Trophoblast cell (in vitro differentiated cells and primary cell): ENCODE measurements at regions not wholly inside any gene's neighbourhood (a gene's known extent, or its start where the extent isn't known, plus 50 kb on each side); places are given as distances from the start of the nearest gene placed in this dataset.

Experiments used
- DNase-seq, 2 donors: peaks; one replicate each; pipeline ENCODE4 v3.0.0-alpha.2; 2016
- H2AFZ ChIP-seq: 2 replicates; pipeline ENCODE4 v1.6.1; 2013; ENCODE audit warnings: low read length, moderate library complexity, mild to moderate bottlenecking; ENCODE audit not compliant: insufficient read depth, poor library complexity
- H2AK5ac ChIP-seq: 2 replicates; pipeline ENCODE4 v1.6.1; 2013; ENCODE audit warnings: mild to moderate bottlenecking, low read length
- H2BK120ac ChIP-seq: 2 replicates; pipeline ENCODE4 v1.6.1; 2013; ENCODE audit warnings: low read length, mild to moderate bottlenecking, moderate library complexity; ENCODE audit not compliant: insufficient read depth, poor library complexity
- H2BK12ac ChIP-seq: 2 replicates; pipeline ENCODE4 v1.6.1; 2013; ENCODE audit warnings: mild to moderate bottlenecking, low read length, moderate library complexity
- H2BK5ac ChIP-seq: 2 replicates; pipeline ENCODE4 v1.6.1; 2013; ENCODE audit warnings: low read length, low read depth, moderate library complexity, mild to moderate bottlenecking; ENCODE audit not compliant: poor library complexity
- H3K14ac ChIP-seq: 2 replicates; pipeline ENCODE4 v1.6.1; 2013; ENCODE audit warnings: mild to moderate bottlenecking, low read length
- H3K18ac ChIP-seq: 2 replicates; pipeline ENCODE4 v1.6.1; 2013; ENCODE audit warnings: mild to moderate bottlenecking, low read length
- H3K23ac ChIP-seq: 2 replicates; pipeline ENCODE4 v1.6.1; 2013; ENCODE audit warnings: low read length
- H3K27ac ChIP-seq: 2 replicates; pipeline ENCODE4 v1.5.1; 2013; ENCODE audit warnings: low read depth, mild to moderate bottlenecking, inconsistent platforms, low read length, moderate library complexity
- H3K27me3 ChIP-seq: 2 replicates; pipeline ENCODE4 v1.6.1; 2013; ENCODE audit warnings: inconsistent platforms, mild to moderate bottlenecking, low read length, moderate library complexity; ENCODE audit not compliant: insufficient read depth
- H3K36me3 ChIP-seq, 2 experiments: 1 replicate in 1 of 2; 2 replicates in 1 of 2; pipeline ENCODE4 v1.6.1; 2013; ENCODE audit warnings: low read length in 2 of 2, mild to moderate bottlenecking in 2 of 2, moderate library complexity in 1 of 2; ENCODE audit not compliant: insufficient read depth in 2 of 2, control insufficient read depth in 1 of 2
- H3K4ac ChIP-seq: 2 replicates; pipeline ENCODE4 v1.6.1; 2013; ENCODE audit warnings: low read depth, mild to moderate bottlenecking, low read length, moderate library complexity
- H3K4me1 ChIP-seq, 2 experiments: 1 replicate in 1 of 2; 2 replicates in 1 of 2; pipeline ENCODE4 v1.6.1; 2013; ENCODE audit warnings: low read length in 2 of 2, mild to moderate bottlenecking in 2 of 2, moderate library complexity in 1 of 2; ENCODE audit not compliant: insufficient read depth in 2 of 2, control insufficient read depth in 1 of 2
- H3K4me2 ChIP-seq: 2 replicates; pipeline ENCODE4 v1.6.1; 2013; ENCODE audit warnings: inconsistent platforms, mild to moderate bottlenecking, low read length, moderate library complexity
- H3K4me3 ChIP-seq: 2 replicates; pipeline ENCODE4 v1.5.1; 2013; ENCODE audit warnings: mild to moderate bottlenecking, low read depth, low read length, inconsistent platforms
- H3K79me1 ChIP-seq: one replicate; pipeline ENCODE4 v1.6.1; 2013; ENCODE audit warnings: low read length
- H3K79me2 ChIP-seq: 2 replicates; pipeline ENCODE4 v1.6.1; 2013; ENCODE audit warnings: low read length, mild to moderate bottlenecking; ENCODE audit not compliant: control insufficient read depth, insufficient read depth, poor library complexity
- H3K9ac ChIP-seq: 2 replicates; pipeline ENCODE4 v1.6.1; 2013; ENCODE audit warnings: mild to moderate bottlenecking, low read length
- H3K9me3 ChIP-seq: 2 replicates; pipeline ENCODE4 v1.6.1; 2013; ENCODE audit warnings: low read depth, mild to moderate bottlenecking, control low read depth, inconsistent platforms, low read length; ENCODE audit not compliant: insufficient read depth
- H4K12ac ChIP-seq: 2 replicates; pipeline ENCODE4 v1.6.1; 2013; ENCODE audit warnings: low read depth, mild to moderate bottlenecking, low read length, moderate library complexity
- H4K8ac ChIP-seq: 2 replicates; pipeline ENCODE4 v1.6.1; 2013; ENCODE audit warnings: low read depth, mild to moderate bottlenecking, low read length, moderate library complexity
- H4K91ac ChIP-seq: one replicate; pipeline ENCODE4 v1.6.1; 2013; ENCODE audit warnings: low read depth, mild to moderate bottlenecking, low read length, moderate library complexity
- WGBS: extraction: QIAGEN DNeasy Blood & Tissue Kit; methylation state at CpG from one replicate; pipeline ENCODE4 v1.1.7; 2013; ENCODE audit warnings: missing lambda C conversion rate; ENCODE audit not compliant: insufficient read length, insufficient coverage; ENCODE audit errors: extremely low coverage; 5-methylcytosine and 5-hydroxymethylcytosine counted together

DNA sequence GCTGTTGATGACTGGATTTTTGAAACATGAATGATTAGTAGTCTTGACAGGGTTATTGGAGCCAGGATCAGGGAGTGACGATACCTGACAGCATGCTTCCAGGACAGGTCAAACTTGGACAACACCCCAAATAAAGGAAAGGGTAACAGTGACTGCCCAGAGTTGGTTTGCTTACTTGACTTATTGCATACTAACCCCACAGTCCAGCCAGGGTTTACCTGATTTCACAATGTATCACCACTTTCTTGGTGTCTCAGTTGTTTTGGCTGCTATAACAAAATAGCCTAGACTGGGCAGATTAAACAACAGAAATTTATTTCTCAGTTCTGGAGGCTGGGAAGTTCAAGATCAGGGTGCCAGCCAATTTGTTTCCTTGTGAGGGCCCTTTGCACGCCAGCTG lies 301.0 kb upstream of the VLDLR start:
- Histone ChIP-seq H3K14ac (no peak overlapping the region), H3K27me3 (no peaks in the 10 kb centered on the region), H3K27ac (no peak overlapping the region), H3K79me2 (no peaks in the 10 kb centered on the region), H3K4me3 (no peak overlapping the region), H3K9ac (no peak overlapping the region), H3K36me3 (no peaks in the 10 kb centered on the region), H4K12ac (no peak overlapping the region), H2BK12ac (no peak overlapping the region), H3K79me1 (no peaks in the 10 kb centered on the region), H2AFZ (no peak overlapping the region), H2BK5ac (no peak overlapping the region), H3K4me2 (no peak overlapping the region), H2BK120ac (no peak overlapping the region), H3K4me1 (peaks cover 2 to 5% of the 10 kb centered on the region in 2 experiments), H4K8ac (no peak overlapping the region), H3K9me3 (no peaks in the 10 kb centered on the region), H2AK5ac (no peak overlapping the region), H3K18ac (no peak overlapping the region), H3K4ac (no peak overlapping the region), H3K23ac (no peak overlapping the region), H4K91ac (no peak overlapping the region)
- DNase-seq, result no peak
- no CpG with 5 or more reads among the region's 2 CpGs for WGBS

DNA sequence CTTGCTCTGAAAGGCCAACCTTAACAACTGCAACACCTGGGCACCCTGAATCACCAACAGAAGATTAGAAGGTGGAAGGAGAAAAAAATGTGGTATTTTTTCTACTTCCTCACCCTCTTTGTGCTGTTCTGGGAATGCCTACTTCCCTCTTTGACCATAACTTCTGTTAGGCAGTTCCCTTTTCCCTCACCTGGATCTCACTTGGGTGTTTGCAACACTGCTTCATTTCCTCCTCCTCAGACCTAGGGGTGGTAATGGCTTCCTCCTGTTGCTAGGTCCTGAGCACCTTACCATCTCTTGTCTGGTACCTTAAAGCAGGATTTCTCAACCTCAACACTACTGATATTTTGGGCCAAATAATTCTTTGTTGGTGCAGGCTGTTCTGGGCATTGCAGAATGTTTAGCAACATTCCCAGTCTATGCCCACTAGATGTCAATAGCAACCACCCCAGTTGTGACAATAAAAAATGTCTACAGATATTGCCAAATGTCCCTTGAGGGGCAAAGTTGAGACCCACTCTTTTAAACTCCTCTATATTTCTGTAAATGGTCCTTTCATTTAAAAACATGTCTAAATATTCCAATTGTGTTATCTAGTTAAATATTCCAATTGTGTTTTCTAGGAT lies 300.0 kb upstream of the VLDLR start:
- no peaks in the 10 kb centered on the region for H3K79me2 ChIP-seq
- H3K9ac ChIP-seq, result no peak overlapping the region
- no peak overlapping the region for H3K4ac ChIP-seq
- H3K14ac ChIP-seq, result no peak overlapping the region
- H2AK5ac ChIP-seq, result no peak overlapping the region
- no peak overlapping the region for H3K23ac ChIP-seq
- H3K36me3 ChIP-seq, result no peaks in the 10 kb centered on the region
- no peaks in the 10 kb centered on the region for H3K27me3 ChIP-seq
- no peak overlapping the region for H4K12ac ChIP-seq
- no peak overlapping the region for H4K91ac ChIP-seq
- H2BK5ac ChIP-seq, result no peak overlapping the region
- H3K79me1 ChIP-seq, result no peaks in the 10 kb centered on the region
- no peaks in the 10 kb centered on the region for H3K9me3 ChIP-seq
- no peak overlapping the region for H3K4me2 ChIP-seq
- H3K27ac ChIP-seq, result no peak overlapping the region
- no peak for DNase-seq
- no peak overlapping the region for H3K4me3 ChIP-seq
- no peak overlapping the region for H3K18ac ChIP-seq
- H2AFZ ChIP-seq, result no peak overlapping the region
- H4K8ac ChIP-seq, result no peak overlapping the region
- H2BK120ac ChIP-seq, result no peak overlapping the region
- peaks cover 2 to 3% of the 10 kb centered on the region in 2 experiments for H3K4me1 ChIP-seq
- H2BK12ac ChIP-seq, result no peak overlapping the region

DNA sequence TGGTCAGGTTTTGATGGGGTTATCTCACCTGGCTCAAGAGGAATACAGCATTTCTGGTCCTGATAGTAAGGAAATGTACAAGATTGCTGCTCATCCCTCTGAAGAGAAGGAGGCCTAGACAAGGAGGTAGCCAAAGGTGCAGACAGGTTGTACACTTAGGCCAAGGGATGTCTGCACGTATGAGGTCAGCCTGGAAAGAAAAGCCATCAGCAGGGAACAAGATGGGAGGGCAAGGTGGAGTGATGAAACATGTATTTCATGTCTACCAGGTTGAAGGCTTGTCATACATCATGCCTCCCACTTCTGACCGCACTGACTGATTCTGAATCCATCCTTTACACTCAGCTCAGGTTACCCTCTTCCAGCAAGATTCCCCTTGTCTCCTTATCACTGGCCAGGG lies 296.8 kb upstream of the VLDLR start:
- H3K9me3 ChIP-seq, result no peaks in the 10 kb centered on the region
- no peaks in the 10 kb centered on the region for H3K79me2 ChIP-seq
- H2BK12ac ChIP-seq, result no peak overlapping the region
- no peak overlapping the region for H2AFZ ChIP-seq
- H3K27me3 ChIP-seq, result no peaks in the 10 kb centered on the region
- H4K8ac ChIP-seq, result no peak overlapping the region
- H3K9ac ChIP-seq, result no peak overlapping the region
- H3K4ac ChIP-seq, result no peak overlapping the region
- DNase-seq, result no peak
- H2BK120ac ChIP-seq, result no peak overlapping the region
- no peak overlapping the region for H3K27ac ChIP-seq
- H3K4me1 ChIP-seq, result no peaks in the 10 kb centered on the region
- H3K14ac ChIP-seq, result no peak overlapping the region
- H4K12ac ChIP-seq, result no peak overlapping the region
- H2AK5ac ChIP-seq, result no peak overlapping the region
- no peak overlapping the region for H2BK5ac ChIP-seq
- no peak overlapping the region for H3K18ac ChIP-seq
- H3K4me2 ChIP-seq, result no peak overlapping the region
- H3K4me3 ChIP-seq, result no peak overlapping the region
- no peaks in the 10 kb centered on the region for H3K36me3 ChIP-seq
- H3K23ac ChIP-seq, result no peak overlapping the region
- H3K79me1 ChIP-seq, result no peaks in the 10 kb centered on the region
- H4K91ac ChIP-seq, result no peak overlapping the region
- no CpG with 5 or more reads among the region's 2 CpGs for WGBS

DNA sequence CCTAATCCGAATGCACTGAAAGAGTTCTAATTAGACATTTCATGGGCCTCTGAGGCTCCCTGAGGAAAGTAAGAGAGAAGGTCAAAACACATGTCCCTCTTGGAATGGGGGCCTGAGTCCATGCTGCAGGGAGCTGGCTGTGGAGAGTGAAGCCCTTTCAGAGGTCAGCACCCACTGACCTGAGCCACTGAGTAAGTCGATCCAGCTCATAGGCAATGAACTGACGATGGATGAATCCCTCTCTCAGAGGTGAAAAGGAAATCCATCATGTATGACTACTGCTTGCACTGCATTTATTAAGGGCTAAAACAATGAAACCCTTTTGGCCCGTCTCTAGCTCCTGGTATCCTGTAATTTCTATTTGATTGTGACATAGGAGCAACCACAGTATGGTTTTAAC lies 288.9 kb upstream of the VLDLR start:
- whole genome bisulfite sequencing, result no CpG with 5 or more reads among the region's 4 CpGs
- Histone ChIP-seq H2BK5ac (no peak overlapping the region), H3K4ac (no peak overlapping the region), H4K8ac (no peak overlapping the region), H2BK120ac (no peak overlapping the region), H3K23ac (no peak overlapping the region), H4K12ac (no peak overlapping the region), H3K4me3 (no peak overlapping the region), H3K79me1 (no peaks in the 10 kb centered on the region), H4K91ac (no peak overlapping the region), H3K36me3 (no peaks in the 10 kb centered on the region), H3K18ac (no peak overlapping the region), H2AK5ac (no peak overlapping the region), H2BK12ac (no peak overlapping the region), H3K4me1 (no peaks in the 10 kb centered on the region), H3K79me2 (no peaks in the 10 kb centered on the region), H3K9me3 (no peaks in the 10 kb centered on the region), H3K27ac (no peak overlapping the region), H3K14ac (no peak overlapping the region), H3K4me2 (no peak overlapping the region), H3K9ac (no peak overlapping the region), H3K27me3 (no peaks in the 10 kb centered on the region), H2AFZ (no peak overlapping the region)
- no peak for DNase-seq
